ENCODE measurements at regions not wholly inside any gene's neighbourhood (a gene's known extent, or its start where the extent isn't known, plus 50 kb on each side); places are given as distances from the start of the nearest gene placed in this dataset.

DNA sequence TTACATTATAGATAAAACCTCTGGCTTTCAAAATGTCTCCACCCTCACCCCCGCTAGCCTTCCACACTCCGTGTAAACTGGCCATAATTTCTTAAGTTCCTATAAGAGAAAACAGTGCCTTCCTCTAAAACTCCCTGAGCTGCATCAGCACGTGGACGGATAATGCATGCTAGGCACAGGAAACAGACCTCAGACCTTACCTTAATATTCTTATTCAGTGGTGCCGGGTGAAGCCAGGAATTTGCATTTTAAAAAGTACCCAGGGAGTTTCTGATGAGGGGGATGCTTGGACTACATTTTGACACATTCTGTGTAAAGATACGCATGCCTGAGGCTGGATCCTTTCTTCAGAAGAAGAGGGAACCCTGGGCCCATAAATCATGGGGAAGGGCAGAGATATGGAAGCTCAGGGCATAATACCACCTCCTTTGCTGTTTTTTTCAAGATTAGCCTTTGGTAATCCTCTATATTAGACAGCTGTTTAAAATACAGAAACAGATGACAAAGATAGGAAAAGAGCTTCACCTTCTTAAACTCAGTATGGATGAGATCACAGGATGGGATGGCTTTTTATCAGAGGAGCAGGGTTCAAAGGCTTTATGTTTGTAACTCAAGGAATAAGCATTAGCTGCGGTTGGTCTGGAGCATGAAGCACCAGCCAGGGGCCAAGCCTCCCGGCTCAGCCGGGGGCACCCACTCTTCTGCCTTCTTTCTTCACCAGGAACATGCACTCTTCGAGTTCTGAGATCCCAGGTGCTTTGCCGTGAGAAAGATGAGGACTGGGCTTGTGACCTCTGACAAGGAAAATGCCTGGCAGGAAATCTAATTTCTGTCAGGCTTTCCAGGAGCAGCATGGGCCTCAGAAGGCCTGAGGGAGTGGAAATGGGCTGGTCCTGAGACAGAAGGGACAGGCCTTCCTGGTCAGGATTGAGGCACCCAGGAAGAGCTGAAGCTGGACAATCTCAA, 218.1 kb upstream of the SOX4 start:
- DNase-seq (ENCODE audit: low read depth in 2 of 3, low spot score in 1 of 3) = no peak

DNA sequence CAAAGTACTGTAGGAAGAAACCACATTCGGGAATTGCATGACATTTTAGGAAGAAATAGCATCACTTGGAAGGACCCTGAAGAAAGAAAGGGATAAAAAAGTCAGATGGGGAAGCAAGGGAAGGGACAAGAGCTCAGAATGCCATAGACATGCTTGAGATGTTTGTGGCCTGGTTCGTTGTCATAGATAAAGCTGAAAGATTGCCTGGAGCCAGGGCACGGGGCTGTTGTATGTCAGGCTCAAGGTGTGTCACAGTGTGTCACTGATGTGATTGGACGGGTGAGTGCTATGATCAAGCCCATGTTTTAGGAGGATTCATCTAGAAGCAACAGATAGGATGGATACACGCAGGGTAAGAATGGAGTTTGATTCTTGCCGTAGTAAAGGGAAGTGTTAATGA, 216.2 kb upstream of the SOX4 start:
- DNase-seq (ENCODE audit: low read depth in 2 of 3, low spot score in 1 of 3) = no peak

GRCh38 chr6:21381331-21381963, 212.1 kb upstream of the SOX4 start:
- no peak for DNase-seq (ENCODE audit: low read depth in 2 of 3, low spot score in 1 of 3)

GRCh38 chr6:21382821-21383449, 210.6 kb upstream of the SOX4 start:
- no peak for DNase-seq (ENCODE audit: low read depth in 2 of 3, low spot score in 1 of 3)

- DNase-seq (ENCODE audit: low read depth in 2 of 3, low spot score in 1 of 3) = no peak
Measured at GRCh38 chr6:21383450-21384085, 210.0 kb upstream of the SOX4 start.

DNA sequence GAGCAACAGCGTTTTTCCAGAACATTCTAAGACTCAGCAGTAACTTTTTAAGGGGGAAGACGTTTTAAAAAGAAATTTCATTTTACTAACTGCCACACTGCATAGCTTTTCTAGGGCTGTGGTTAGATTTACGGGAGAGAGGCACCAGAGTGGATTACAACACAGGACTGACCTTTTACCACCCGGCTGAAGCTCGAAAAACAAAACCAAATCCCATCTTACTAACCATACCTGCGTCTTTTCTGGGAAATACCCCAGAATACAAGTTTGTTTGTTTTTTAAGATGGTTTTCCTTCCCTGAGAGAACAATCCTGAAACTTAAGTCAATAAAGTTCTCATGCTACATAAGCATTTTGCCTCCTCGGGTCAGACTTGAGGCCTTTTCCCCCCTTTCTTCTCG, 209.3 kb upstream of the SOX4 start:
- DNase-seq (ENCODE audit: low read depth in 2 of 3, low spot score in 1 of 3) = no peak

DNA sequence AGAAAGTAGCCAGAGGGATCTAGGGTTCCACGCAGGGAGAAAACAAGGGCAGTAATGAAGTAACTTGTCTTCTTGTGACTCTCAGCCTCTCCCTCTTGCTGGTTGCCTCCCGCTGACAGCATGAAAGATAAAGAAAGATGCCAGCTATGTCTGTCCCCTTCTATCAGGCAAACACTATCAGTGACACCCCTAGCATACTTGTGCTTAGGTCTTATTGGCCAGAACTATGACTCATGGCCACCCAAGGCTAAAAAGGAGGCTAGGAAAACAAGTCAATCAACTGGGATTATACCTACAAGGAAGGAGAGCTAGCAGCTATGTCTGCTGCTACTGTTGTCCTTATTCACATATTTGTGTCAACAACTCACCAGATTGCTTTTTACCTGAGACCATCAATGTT, 206.8 kb upstream of the SOX4 start:
- DNase-seq (ENCODE audit: low read depth in 2 of 3, low spot score in 1 of 3) = no peak

GRCh38 chr6:21390532-21391213, 202.9 kb upstream of the SOX4 start:
- no peak for DNase-seq (ENCODE audit: low read depth in 2 of 3, low spot score in 1 of 3)

DNA sequence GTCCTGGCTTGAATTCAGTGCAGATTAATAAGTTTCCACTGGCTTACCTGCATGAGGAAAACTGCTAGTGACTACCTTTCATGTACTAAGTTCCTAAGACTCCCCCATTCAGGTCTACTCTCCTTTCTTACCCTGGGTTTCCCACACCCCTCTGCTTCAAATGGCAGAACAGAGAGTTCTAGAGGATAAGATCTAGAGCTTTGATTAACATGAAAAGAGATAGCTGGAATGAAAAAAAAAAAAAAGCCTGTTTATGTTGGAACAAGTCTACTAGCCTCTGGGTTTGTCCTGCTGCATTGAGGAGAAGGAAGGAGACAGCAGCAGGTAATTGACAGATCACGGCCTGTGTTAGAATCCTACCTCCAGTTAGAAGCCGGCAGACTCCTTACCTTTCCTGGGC, 201.4 kb upstream of the SOX4 start:
- no peak for DNase-seq (ENCODE audit: low read depth in 2 of 3, low spot score in 1 of 3)

DNA sequence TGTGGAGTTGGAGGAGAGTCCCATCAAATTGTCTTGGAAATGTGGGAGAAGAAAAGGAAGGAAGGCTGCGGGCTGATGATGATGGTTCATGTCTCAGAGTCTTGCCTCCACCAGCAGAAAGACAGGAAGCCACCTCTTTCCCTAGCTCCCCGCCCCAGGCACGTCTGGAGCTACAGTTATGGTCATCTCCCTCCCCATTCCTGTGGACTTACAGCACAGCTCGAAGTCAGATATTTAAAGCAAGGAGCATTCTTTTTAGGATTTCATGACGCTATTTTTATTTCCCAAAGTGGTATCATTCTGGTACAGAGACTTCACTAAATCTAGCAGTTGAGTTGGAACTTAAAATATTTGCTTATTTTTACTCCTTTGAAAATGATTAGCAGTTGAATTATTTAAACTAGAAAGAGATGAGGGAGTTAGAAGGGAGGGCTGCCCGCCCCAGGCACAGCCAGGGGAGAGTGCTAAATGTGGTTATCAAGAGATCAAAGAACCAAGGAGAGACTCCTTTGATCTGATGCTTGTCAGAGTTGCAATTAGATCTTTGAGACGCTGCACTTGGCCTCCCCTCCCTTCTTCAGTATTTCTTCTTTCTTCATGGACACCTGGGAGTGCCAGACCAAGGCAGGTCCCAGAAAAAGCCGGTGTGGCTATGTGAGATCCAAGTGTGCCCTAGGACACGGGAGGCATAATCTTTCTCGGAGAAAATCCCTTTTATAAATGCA, 199.9 kb upstream of the SOX4 start:
- DNase-seq (ENCODE audit: low read depth in 2 of 3, low spot score in 1 of 3) = no peak

GRCh38 chr6:21395121-21395520, 198.4 kb upstream of the SOX4 start:
- no peak for DNase-seq (ENCODE audit: low read depth in 2 of 3, low spot score in 1 of 3)

GRCh38 chr6:21396313-21396712, 197.2 kb upstream of the SOX4 start:
- DNase-seq (ENCODE audit: low read depth in 2 of 3, low spot score in 1 of 3) = no peak

- no peak for DNase-seq (ENCODE audit: low read depth in 2 of 3, low spot score in 1 of 3)
Measured at GRCh38 chr6:21398741-21399325, 194.7 kb upstream of the SOX4 start.

- peak in 2 of 3 donors; percentile 6 to 13 for DNase-seq (ENCODE audit: low read depth in 2 of 3, low spot score in 1 of 3)
Measured at GRCh38 chr6:21402368-21402767, 191.2 kb upstream of the SOX4 start.

- DNase-seq (ENCODE audit: low read depth in 2 of 3, low spot score in 1 of 3) = no peak
Measured at GRCh38 chr6:21404577-21404976, 189.0 kb upstream of the SOX4 start.

DNA sequence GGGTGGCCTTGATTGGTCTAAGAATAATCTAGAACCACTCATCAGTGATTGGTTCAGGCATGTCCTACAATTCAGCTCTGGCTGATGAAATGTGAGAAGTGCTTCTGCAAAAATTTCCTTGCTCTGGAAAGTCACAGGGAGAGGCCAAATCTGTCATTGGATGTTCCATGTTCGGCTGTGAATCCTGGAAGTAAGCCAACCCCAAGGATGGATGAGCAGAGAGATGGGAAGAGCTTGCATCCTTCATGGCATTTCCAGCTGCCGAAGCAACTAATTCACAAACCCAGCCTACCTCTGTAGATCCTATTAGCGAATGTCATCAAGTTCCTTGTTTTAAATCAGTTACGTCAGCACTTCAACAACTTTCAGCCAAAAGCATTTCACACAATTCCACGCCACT, 187.2 kb upstream of the SOX4 start:
- no peak for DNase-seq (ENCODE audit: low read depth in 2 of 3, low spot score in 1 of 3)

- DNase-seq (ENCODE audit: low read depth in 2 of 3, low spot score in 1 of 3) = no peak
Measured at GRCh38 chr6:21409231-21409630, 184.3 kb upstream of the SOX4 start.

DNA sequence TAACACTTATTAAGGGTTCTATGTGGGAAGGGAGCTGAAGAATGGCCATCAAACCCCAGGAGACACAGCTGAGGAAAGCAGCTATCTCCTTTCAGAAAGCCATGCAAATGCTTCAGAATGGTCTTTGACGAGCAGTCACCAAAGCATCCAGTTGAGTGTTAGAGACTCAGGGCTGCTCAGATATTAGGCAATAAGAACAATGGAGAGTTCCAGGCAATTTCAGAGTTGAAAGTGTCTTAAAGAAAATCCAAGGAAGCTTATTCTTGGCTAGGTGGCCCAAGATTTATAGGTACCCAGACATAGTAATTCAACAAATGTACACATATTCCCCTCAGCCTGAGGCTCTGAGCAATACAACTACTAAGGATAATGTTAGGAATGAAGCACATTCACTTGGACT, 180.1 kb upstream of the SOX4 start:
- DNase-seq (ENCODE audit: low read depth in 2 of 3, low spot score in 1 of 3) = no peak

DNA sequence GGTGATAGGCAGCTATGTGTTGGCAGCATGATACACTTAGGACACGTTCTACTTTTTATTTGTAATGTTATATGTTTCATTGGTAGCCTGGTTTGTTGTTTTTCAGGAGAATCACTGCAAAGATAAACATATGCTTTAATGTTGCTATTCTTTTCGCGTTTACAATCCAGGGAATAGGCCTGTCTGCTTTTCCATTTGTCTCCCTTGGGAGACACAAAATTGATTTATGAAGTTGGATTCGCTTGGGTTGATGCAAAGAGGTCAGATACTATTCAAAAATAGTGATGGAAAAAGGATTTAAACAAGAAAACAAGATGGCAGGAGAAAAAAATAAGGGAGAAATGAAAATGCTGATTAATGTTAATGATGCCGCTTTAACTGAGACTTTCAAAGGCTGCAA, 179.5 kb upstream of the SOX4 start:
- no peak for DNase-seq (ENCODE audit: low read depth in 2 of 3, low spot score in 1 of 3)

Data from stimulated activated CD4-positive, alpha-beta T cell treated with anti-CD3 and anti-CD28 coated beads, Interleukin-12 subunit alpha, Interleukin-12 subunit beta, amount 100 ng/mL, for 48 hours (primary cell).